Ascending aorta (tissue), 2 donors: ENCODE measurements at regions not wholly inside any gene's neighbourhood (a gene's known extent, or its start where the extent isn't known, plus 50 kb on each side); places are given as distances from the start of the nearest gene placed in this dataset.

Experiments used
- DNase-seq, 2 donors: peaks; one replicate each; pipeline ENCODE4 v3.0.0-alpha.2; 2019; ENCODE audit warnings: low spot score in 2 of 2
- H3K27ac ChIP-seq, 2 donors: fragments of 200-600 bp; sonication (generic); one replicate each; pipeline ENCODE4 v1.5.1; 2016 to 2017; ENCODE audit warnings: mild to moderate bottlenecking in 1 of 2
- H3K27me3 ChIP-seq: fragments of 200-600 bp; sonication (generic); one replicate; pipeline ENCODE4 v1.5.1; 2017
- H3K36me3 ChIP-seq, 2 donors: fragments of 200-600 bp; sonication (generic); one replicate each; pipeline ENCODE4 v1.5.1; 2016
- H3K4me1 ChIP-seq, 2 donors: fragments of 200-600 bp; sonication (generic); one replicate each; pipeline ENCODE4 v1.5.1; 2016 to 2017; ENCODE audit warnings: mild to moderate bottlenecking in 1 of 2
- H3K4me3 ChIP-seq, 2 donors: fragments of 200-600 bp; sonication (generic); one replicate each; pipeline ENCODE4 v1.5.1; 2016 to 2017; ENCODE audit warnings: mild to moderate bottlenecking in 1 of 2
- H3K9me3 ChIP-seq, 2 donors: fragments of 200-600 bp; sonication (generic); one replicate each; pipeline ENCODE4 v1.5.1; 2016
- CTCF ChIP-seq, 3 experiments: fragments of 200-600 bp in 2 of 3; fragments of 450-650 bp in 1 of 3; sonication (generic) in 2 of 3; IDR thresholded peaks; one replicate each; pipeline ENCODE4 v1.5.1; 2016 to 2019; ENCODE audit warnings: antibody characterized with exemption in 3 of 3, mild to moderate bottlenecking in 1 of 3, moderate library complexity in 1 of 3
- intact Hi-C: fragments of 100-400 bp; cut with DNase I; formaldehyde crosslinking; loops from one replicate; pipeline ENCODE4 v1.15.1; 2023

- TF ChIP-seq CTCF (IDR thresholded peaks at IDR 0.05): no peak
- H3K4me1 ChIP-seq: no peaks in the 10 kb centered on the region
- H3K36me3 ChIP-seq: no peaks in the 10 kb centered on the region
- H3K9me3 ChIP-seq: no peaks in the 10 kb centered on the region
- intact Hi-C loops: no loop called here
- no peak overlapping the region for H3K4me3 ChIP-seq
- H3K27ac ChIP-seq: no peak overlapping the region
- no peaks in the 10 kb centered on the region for H3K27me3 ChIP-seq
- DNase-seq: no peak
These were observed 145.3 kb downstream of the SETD4 start for GRCh38 chr21:35915030-35915429.

- no peaks in the 10 kb centered on the region for H3K36me3 ChIP-seq
- no peak overlapping the region for H3K27ac ChIP-seq
- no peak overlapping the region for H3K4me3 ChIP-seq
- intact Hi-C loops: no loop called here
- no peaks in the 10 kb centered on the region for H3K9me3 ChIP-seq
- H3K27me3 ChIP-seq: no peaks in the 10 kb centered on the region
- H3K4me1 ChIP-seq: no peaks in the 10 kb centered on the region
- no peak for TF ChIP-seq CTCF (IDR thresholded peaks at IDR 0.05)
- DNase-seq: no peak
These were observed 148.7 kb downstream of the SETD4 start for GRCh38 chr21:35911412-35912191.

- intact Hi-C loops: no loop called here
- no peak overlapping the region for H3K27ac ChIP-seq
- no peak for TF ChIP-seq CTCF (IDR thresholded peaks at IDR 0.05)
These were observed 150.7 kb downstream of the SETD4 start for GRCh38 chr21:35909456-35910223.

GRCh38 chr21:35908311-35909078 is 151.8 kb downstream of the SETD4 start:
- no peaks in the 10 kb centered on the region for H3K9me3 ChIP-seq

More at GRCh38 chr21:35909456-35910223, 150.7 kb downstream of the SETD4 start:
- Histone ChIP-seq H3K36me3 (no peaks in the 10 kb centered on the region), H3K27me3 (no peaks in the 10 kb centered on the region), H3K4me1 (peaks cover 0 to 6% of the 10 kb centered on the region in 2 donors), H3K9me3 (no peaks in the 10 kb centered on the region), H3K4me3 (no peak overlapping the region)
- no peak for DNase-seq

More at GRCh38 chr21:35908311-35909078, 151.8 kb downstream of the SETD4 start:
- intact Hi-C loops: no loop called here
- no peak for TF ChIP-seq CTCF (IDR thresholded peaks at IDR 0.05)
- H3K36me3 ChIP-seq: no peaks in the 10 kb centered on the region
- H3K27ac ChIP-seq: no peak overlapping the region
- peaks cover 0 to 6% of the 10 kb centered on the region in 2 donors for H3K4me1 ChIP-seq
- no peak for DNase-seq
- no peaks in the 10 kb centered on the region for H3K27me3 ChIP-seq
- H3K4me3 ChIP-seq: no peak overlapping the region
